Fibroblast of skin of right biceps (primary cell): ENCODE measurements at regions not wholly inside any gene's neighbourhood (a gene's known extent, or its start where the extent isn't known, plus 50 kb on each side); places are given as distances from the start of the nearest gene placed in this dataset.

ENCODE experiments used
- DNase-seq: peaks from one replicate; pipeline ENCODE4 v3.0.0-alpha.2; 2013

DNA sequence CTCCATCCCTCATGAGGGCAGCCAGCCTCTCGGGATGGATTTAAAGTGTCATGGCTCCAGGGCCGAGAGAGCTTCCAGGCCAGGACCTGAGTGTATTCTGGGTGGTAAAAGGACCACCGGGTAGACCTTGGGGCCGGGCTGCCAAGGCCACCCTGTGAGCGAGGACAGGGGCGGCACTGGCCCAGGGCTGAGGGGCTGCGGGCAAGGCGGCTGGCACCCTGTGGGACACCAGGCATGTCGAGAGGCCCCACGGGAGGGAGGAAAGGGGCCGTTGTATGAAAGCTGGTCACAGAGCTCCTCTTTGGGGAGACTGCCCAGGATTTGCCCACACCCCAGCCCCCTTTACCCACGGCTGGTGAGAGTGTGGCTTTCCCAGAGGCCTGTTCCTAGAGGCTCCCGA is 92.3 kb upstream of the RTL6 start:
- DNase-seq = no peak

DNA sequence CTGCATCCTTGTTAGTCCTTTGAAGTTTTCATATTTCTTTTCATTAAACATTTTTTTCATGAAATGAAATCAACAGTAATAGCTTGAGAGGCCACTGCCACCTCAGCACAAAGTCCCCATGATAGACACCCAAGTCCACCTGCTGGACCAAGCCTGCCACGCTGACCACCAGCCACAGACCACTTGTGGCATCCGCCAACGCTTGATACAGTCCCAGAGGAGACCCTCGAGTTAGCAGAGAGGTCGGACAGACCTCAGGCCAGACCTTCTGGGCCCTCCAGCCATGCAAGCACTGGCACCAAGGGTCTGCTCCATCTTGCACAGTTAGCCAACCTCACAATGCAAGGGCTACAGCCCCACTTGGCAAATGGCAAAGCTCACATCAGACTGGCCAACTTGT is 91.8 kb upstream of the RTL6 start:
- DNase-seq = no peak

DNA sequence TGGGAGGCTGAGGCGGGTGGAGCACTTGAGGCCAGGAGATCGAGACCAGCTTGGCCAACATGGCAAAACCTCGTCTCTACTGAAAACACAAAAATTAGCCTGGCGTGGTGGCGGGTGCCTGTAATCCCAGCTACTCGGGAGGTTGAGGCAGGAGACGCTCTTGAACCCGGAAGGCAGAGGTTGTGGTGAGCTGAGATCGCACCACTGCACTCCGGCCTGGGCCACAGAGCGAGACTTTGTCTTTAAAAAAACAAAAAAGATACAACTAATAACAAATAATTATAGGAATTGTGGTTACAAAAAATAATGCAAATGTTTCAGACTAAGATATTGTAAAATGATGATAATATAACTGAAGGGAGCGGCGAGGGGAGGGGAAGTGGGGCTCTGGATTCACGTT is 90.3 kb upstream of the RTL6 start:
- no peak for DNase-seq

DNA sequence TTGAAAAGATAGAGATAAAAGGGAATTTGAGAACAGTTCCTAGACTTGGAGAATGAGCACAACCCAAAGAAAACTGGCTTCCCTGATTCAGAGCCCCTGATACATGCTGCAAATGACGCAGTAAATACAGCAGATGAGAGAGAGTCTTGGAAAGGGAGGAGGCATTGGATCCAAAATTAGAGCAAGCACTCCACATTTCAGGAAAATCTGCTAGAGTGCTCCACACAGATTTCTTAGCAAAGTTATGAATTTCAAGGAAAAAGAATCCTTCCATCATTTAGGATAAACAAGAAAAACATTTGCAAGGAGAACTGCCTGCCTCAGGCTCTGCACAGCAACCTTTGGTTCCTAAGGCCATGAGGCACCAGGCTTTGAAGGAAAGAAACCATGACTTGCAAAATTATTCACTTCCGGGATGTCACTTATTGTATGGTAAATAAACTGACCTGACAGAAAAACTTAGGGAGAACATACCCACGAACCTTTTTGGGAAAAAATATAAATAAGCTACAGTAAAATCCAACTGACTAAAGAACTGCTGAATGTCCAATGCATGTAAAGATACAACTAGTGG is 89.8 kb upstream of the RTL6 start:
- no peak for DNase-seq

DNA sequence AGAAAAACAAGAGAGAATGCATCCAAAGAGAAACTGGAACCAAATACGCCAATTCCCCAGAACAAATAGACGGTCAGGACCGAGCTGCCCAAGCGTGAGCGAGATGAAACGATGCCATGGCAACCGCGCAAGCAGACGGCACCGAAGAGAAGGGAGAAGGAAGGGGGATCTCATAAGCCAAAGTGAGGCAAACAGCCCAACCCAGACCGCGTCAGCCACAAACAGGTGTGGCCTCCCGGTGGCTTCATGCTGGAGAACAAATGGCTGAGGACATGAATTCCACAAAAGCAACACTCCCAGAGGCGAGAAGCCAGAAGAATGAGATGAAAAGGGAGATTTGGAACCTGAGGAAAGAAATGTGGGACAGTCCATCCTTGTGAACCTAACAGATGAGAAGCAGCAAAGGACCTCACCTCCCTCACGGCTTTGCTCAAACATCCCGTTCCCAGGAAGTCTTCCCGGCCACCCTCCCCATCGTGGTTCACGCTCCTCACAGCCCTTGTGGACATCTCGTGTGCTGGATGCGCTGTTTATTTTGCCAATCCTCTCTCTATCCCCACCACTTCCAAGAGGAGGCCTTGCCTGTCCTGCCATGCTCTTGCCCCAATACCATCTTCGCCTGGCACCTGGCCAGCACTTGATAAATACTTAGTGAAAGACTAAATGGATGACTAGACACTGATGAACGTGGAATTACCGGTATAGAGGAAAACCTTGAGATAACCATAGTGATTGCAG is 89.1 kb upstream of the RTL6 start:
- no peak for DNase-seq

DNA sequence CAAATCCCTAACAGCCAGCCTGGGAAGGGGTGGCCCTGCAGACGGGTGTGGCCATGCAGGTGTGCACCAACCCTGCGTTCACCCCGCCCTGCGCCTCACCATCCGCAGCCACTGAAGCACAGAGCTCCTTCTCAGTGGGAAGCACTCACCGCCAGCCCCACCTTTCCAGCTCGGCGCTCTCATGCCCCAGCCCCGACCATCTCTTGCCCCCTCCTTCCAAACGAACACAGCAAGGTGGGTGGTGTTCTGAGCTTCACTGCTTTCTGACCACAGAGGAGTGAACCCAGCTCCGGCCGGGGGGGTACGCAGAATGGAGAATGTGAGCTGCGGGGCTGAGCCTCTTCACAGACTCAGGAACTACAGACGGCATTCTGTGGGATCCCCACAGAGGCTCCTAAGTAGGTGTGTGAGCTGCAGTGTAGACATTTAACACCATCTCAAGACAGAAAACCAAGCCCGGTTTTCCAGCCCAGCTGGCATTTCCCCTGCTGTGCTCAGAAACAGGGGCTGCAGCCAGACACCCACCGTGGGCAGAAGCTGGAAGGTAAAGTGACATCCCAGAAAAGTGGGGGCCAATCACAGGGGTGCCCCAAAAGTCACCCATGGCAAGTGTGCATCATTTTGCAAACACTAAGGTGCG is 88.4 kb upstream of the RTL6 start:
- no peak for DNase-seq

DNA sequence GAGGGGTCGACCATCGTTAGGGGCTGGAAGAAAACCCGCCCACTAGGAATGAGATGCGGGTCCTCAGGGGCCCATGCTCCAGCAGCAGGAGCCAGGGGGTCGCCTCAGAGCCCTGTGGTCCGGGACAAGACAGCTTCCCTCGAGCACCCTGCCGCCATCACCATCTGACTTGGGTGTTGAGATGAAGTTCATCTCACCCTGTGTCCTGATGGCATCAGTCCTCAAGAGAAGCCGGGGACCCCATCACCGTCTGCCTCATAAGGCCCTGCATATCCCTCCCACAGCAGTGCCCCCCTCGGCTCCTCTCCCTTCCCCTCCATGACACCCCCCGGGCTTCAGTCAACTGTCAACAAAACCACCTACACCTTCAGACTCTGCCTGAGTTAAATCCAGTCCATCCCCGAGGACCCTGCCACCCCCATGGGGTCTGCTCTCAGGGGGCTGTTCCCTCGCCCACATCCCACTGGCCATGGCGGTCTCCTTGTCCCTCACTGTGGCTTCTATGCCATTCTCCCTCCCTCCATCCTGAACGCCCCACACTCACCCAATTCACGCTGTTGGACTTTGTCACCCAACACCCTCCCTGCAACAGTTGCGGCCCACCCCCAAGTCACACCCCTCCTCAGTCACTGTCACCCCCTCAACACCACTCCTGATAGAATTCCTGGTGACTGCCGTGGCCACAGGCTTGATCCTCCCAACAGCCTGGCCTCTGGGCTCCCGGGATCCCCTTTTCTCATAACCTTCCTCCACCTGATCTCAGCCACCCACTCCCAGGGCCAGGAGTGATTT is 87.7 kb upstream of the RTL6 start:
- DNase-seq = no peak

DNA sequence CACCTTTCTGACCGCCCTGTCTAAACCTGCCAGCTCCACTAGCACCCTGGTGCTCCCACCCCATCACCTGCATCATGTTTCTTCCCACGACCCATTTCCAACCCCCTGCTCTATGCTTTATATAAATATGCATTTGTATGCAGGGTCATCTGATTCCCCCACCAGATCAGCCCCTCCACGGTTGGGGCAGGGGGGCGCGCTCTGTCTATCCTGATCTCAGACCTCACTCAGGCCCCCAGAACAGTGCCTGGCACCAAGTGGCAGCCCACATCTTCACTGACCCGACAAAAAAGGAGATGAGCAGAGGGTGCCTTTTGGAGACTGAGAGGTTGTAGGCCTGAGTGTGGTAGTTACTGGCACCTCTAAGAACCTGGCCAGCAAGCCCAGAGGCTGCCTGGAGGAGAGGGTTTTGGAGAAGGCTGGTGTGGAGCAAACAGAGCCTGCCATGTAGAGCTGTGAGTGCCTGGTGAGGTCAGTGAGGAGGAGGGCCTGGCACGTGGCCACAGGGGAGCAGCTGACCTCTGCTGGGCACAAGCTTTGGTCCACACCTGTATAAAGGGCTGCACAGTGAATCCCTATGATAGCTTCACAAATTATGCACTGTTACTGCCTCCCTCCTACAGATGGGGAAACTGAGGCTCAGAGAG is 86.3 kb upstream of the RTL6 start:
- DNase-seq = no peak

DNA sequence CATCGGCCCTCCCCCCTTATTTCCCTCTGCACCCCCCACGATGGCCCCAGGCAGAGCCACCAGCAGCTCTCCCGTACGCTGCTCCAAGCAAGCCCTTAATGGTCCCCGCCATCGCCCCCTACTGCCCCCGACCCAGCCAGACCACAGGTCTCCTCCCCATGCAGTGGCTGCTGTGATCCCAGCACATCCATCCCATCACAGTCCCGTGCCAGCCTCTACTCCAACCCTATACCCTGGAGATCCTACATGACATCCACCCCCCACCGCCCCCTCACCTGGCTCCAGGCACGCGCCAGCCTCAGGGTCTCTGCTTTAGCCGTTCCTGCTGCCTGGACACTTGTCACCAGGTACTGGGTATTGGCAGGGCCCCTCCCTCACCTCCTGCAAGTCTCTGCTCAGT is 85.8 kb upstream of the RTL6 start:
- DNase-seq = no peak

DNA sequence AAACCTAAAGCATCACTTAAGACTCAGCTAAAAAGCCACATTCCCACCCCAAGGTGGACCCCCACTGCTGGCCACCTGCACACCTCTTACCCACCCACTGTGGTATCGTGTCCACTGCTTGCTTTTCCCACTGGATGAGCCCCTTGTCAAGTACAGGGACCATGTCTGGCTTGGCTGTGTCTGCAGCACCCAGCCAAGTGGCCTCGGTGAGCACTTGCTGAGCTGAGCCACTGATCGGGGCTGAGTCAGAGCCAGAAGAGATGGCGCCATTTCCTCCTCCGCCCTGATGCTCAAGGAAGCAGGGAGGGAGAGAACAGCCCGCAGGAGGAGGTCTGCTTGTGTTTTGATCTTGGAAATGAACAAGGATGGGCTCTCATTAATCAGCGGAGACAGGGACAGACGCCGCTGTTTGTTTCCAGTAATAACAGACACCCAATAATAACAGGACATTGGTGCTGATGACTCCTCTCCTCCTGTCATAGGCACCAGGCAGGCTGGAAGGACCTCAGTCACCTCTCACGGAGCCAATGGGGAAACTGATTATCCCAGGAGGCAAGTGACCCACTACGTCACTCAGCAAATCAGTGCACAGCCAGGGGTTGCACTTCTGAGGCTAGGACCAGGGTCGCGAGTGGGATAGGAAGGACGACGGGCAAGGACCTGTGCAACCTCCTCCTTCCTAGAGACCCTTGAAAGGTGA is 85.2 kb upstream of the RTL6 start:
- peak; percentile 21 for DNase-seq

DNA sequence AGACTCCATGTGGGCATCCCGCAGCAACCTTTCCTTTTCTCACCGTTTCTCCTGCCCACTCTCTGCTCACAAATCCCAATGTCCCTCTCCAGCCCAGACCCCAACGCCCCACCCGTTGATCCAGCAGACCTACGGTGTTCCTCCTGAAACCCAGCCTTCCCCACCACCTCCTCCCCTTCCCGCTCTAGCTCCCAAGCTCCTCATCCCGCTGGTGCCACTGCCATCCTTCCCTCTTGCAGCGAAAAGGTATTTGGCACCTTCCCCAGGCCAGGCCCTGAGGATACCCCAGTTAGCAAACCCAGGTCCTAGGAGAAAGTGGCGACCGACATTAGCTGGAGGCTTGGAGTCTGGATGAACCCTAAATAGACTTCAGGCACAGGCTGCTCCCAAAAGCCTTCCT is 84.0 kb upstream of the RTL6 start:
- no peak for DNase-seq

DNA sequence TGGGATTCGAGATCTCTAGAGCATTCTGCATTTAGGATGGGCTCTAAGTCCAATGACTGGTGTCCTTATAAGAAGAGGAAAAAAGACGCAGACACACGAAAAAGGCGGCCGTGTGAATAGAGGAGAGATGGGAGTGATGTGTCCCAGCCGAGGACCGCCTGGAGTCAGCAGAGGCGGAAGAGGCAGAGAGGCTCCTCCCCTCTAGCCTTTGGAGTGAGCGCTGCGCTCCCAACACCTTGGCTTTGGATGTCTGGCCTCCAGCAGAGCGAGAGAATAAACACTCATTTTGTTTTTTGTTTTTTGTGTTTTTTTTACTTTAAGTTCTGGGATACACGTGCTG is 83.0 kb upstream of the RTL6 start:
- no peak for DNase-seq

DNA sequence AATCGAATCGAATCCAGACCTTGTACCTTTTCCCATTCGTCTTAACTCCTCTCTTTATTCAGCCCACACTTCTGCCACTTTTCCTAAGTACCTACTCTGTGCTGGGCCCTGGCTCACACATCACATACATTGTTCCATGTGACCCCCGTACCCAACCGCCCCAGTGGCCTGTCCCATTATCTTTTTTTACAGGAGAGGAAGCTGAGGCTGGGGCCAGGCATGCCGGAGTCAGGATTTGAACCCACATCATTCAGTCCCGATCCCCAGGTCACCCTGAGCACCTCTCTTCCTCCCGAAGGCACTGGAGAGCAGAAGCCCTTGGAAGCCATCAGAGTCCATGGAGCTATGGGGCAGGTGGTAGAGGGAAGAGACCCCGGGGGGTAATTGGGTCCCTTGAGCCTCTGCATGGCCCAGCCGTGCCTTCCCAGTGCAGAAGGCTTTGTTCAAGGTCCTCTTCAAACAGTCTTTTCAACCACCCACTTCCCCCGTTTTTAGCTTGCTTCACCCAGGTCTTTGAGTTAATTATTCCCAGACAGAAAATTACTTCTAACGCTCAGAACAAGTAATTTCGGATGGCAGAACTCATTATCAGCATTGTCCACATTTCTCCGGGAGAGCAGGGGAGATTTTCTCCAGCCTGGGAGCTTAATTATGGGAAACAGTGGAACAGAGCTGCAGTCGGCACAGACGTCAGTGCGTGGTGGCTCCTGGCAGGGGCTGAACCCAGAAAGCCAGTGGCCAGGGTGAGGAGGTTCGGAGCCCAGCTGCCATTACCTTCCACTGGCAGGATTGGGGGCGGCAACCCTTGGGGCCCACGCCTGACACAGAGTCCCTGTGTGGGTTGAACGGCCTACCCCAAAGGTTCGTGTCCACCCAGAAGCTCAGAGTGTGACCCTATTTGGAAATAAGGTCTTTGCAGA is 82.4 kb upstream of the RTL6 start:
- DNase-seq = no peak

DNA sequence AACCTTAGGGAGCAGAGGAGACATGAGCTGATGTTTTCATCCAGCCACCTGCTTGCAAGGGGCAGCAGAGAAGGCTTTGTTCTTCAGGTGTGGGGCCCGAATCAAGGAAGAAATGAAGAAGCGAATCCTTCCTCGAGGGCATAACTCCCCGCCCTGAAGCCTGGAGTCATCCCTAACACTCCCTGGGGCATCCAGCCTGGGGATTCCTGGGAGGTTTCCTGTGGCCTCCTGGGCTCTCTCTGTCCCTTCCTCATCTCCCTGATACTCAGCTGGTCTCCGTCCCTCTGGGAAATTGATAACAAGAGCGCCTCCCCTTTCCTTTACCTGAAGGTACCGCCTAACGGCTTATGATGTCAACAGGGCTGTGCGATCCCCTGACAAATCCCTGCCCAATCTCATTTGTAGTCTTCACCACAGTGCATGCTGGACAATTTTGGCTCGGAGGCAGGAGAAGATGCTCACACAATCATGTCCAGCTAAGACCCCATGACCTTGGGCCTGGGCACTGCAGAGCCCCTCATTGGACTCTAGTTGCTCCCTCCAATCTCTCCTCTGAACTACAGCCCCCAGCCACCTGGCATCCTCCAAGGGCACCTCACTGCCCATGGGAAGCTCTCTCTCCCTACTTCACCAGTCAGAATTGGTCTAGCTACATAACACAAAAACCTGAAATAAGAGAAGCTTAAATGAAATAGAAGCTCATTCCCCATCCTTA is 80.6 kb upstream of the RTL6 start:
- no peak for DNase-seq

DNA sequence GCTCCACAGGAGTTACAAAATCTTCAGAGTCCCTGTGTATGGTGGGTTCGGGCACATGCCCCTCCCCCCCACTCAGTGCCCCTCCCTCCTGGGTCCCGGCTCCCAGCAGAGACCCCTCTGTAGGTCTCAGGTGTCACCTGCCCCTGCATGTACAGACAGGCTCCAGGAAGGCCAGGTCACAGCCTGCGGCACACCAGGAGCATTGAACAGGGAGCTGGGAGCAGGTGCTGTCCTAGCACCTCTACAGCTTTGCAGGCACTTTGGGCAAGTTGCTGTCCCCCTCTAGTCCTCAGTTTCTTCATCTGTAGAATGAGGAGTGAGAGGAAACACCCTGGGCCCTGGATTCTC is 80.1 kb upstream of the RTL6 start:
- no peak for DNase-seq

DNA sequence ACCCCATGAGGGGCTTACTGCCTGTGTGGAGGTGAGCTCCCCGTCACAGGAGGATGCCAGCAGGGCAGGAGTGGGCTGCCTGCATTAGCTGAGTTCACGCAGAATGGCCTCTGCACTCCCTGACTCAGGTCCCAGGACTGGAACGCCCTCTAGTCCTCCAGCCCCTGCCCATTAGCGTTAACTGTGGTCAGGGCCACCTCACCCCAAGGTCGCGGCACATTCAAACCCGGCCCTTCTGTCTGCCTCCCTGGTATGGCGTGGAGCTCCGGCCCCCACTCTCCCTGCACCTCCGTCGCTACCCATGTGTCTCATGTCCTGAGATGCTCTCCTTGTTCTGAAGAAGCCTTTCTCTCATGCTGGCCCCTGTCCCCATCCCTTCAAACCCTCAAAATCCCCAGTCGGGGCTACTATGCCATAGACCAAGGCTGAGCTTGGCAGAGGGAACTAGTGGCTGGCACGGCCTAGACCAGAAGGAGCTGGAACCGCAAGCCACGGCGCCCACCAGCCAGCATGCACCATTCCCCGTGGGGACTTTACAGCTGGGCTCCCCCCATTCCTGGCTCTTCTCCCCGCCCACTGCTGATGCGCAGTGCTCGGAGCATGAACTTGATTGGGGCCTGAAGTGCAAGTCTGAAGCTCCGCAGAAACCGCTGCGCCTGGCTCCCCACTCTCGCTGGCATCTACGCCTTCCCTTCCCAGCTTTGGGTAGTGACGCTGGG is 79.5 kb upstream of the RTL6 start:
- DNase-seq = no peak

DNA sequence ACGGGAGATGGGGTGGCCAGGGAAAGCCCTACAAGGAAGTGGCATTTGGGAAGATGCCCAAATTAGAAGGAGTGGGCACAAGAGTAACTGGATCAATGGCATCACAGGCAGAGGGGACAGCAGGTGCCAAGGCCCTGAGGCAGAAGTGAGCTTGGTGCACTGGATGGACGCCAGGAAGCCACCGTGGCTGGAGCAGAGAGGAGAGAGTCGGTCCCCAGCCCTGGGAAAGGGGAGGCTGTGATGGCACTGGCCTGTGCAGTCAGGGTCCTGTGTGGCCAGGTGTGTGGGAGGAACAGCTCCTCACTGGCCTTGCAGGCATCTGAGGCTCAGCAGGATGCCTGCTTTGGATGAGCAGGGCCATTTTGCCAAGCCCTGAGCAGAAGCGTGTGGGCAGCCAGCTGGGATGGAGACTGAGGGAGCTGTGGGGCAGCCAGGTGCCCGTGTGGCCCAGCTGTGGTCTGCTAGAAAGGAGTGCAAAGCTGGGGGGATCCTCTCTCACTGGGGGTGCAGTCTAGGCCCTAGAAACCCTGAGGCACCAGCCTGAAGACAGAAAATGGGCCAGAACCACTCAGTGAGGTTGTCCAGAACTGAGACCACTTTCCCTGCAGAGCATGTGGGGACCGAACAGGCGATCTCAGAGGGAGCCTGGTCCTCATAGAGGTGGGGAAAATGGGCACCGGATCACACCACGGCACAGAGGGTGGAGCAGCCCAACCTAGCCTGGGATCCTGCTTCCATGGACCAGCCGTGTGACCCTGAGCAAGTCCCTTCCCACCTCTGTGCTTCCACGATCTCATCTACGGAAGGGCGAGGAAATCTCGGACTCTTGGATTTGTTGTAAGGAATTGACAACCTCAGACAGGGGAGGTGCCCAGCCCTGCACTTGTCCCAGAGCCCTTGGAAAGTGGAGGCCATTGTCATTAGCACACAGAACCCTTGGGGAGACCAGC is 78.6 kb upstream of the RTL6 start:
- DNase-seq = no peak

DNA sequence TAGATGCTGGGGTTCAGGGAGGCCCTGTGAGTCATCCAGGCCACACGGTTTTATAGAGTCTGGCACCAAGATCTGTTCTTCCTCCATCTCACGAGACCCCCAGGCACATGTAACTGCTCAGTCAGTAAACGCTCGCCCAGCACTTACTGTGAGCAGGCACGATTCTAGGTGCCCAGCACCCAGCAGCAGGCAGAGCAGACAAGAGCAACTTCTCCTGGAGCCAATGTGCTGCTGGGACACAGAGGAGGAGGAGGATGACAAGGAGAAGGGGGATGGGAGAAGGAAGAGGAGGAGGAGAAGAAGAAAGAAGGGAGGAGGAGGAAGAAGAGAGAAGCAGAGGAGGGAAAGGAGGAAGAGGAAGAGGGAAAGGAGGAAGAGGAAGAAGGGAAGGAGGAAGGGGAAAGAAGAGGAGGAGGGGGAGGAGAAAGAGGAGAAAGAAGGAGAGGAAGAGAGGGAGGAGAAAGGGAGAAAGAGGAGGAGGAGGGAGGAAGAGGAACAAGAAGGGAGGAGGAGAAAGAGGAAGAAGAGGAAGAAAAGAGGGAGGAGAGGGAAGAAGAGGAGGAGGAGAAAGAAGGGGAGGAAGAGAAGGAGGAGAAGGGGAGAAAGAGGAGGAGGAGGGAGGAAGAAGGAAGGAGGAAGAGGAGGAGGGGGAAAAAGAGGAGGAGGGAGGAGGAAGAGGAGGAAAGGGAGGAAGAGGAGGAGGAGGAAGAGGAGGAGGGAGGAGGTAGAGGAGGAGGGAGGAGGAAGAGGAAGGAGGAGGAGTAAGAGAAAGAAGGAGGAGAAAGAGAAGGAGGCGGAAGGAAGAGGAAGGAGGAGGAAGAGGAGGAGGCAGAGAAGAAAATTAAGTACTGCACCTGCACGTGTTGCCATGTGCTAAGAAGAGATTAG is 77.6 kb upstream of the RTL6 start:
- no peak for DNase-seq
